Stimulated activated CD8-positive, alpha-beta memory T cell treated with anti-CD3 and anti-CD28 coated beads, Interleukin-4, amount 100 ng/mL, for 24 hours (primary cell): ENCODE measurements at regions not wholly inside any gene's neighbourhood (a gene's known extent, or its start where the extent isn't known, plus 50 kb on each side); places are given as distances from the start of the nearest gene placed in this dataset.

Experiments
- DNase-seq: peaks from one replicate; pipeline ENCODE4 v3.0.0-alpha.2; 2020; ENCODE audit warnings: low read depth

GRCh38 chr2:174668075-174668474 is 70.5 kb upstream of the WIPF1 start:
- DNase-seq, result no peak

- no peak for DNase-seq
Measured at GRCh38 chr2:174667250-174667860, 69.8 kb upstream of the WIPF1 start.

- DNase-seq, result no peak
Measured at GRCh38 chr2:174666845-174667244, 69.2 kb upstream of the WIPF1 start.

- DNase-seq, result no peak
Measured at GRCh38 chr2:174666312-174666711, 68.7 kb upstream of the WIPF1 start.

GRCh38 chr2:174664084-174664759 is 66.6 kb upstream of the WIPF1 start:
- no peak for DNase-seq

- DNase-seq, result no peak
Measured at GRCh38 chr2:174663550-174663949, 65.9 kb upstream of the WIPF1 start.

- DNase-seq, result no peak
Measured at GRCh38 chr2:174662859-174663258, 65.3 kb upstream of the WIPF1 start.

GRCh38 chr2:174662459-174662858 is 64.9 kb upstream of the WIPF1 start:
- DNase-seq, result no peak

- no peak for DNase-seq
Measured at GRCh38 chr2:174660984-174661675, 63.5 kb upstream of the WIPF1 start.

GRCh38 chr2:174659069-174659900 is 61.7 kb upstream of the WIPF1 start:
- no peak for DNase-seq

GRCh38 chr2:174656676-174657176 is 59.1 kb upstream of the WIPF1 start:
- no peak for DNase-seq

GRCh38 chr2:174656035-174656434 is 58.4 kb upstream of the WIPF1 start:
- DNase-seq, result no peak

GRCh38 chr2:174654419-174654941 is 56.9 kb upstream of the WIPF1 start:
- DNase-seq, result no peak

- DNase-seq, result no peak
Measured at GRCh38 chr2:174648896-174649295, 51.3 kb upstream of the WIPF1 start.
